ENCODE measurements at regions not wholly inside any gene's neighbourhood (a gene's known extent, or its start where the extent isn't known, plus 50 kb on each side); places are given as distances from the start of the nearest gene placed in this dataset.

GRCh38 chr2:20561637-20562454 is 89.1 kb downstream of the HS1BP3 start:
- no peak for DNase-seq

GRCh38 chr2:20562540-20563225 is 88.2 kb downstream of the HS1BP3 start:
- no peak for DNase-seq

GRCh38 chr2:20563251-20563650 is 87.6 kb downstream of the HS1BP3 start:
- DNase-seq: no peak

GRCh38 chr2:20563833-20564232 is 87.1 kb downstream of the HS1BP3 start:
- no peak for DNase-seq

- DNase-seq: no peak
Measured at GRCh38 chr2:20565101-20565622, 85.7 kb downstream of the HS1BP3 start.

- DNase-seq: no peak
Measured at GRCh38 chr2:20565623-20566236, 85.2 kb downstream of the HS1BP3 start.

- DNase-seq: no peak
Measured at GRCh38 chr2:20566331-20566730, 84.6 kb downstream of the HS1BP3 start.

GRCh38 chr2:20567159-20567925 is 83.6 kb downstream of the HS1BP3 start:
- no peak for DNase-seq

Data from NCI-H446 treated with DMSO at 0.1 percent for 48 hours (cell line).